IMR-90 (cell line): ENCODE measurements at regions not wholly inside any gene's neighbourhood (a gene's known extent, or its start where the extent isn't known, plus 50 kb on each side); places are given as distances from the start of the nearest gene placed in this dataset.

Source experiments
- ATAC-seq: fragments of 200-7000 bp; cut with Tn5 transposase; 2 replicates; pipeline ENCODE4 v1.9.1; 2020; ENCODE audit warnings: low read depth, mild to moderate bottlenecking, moderate library complexity
- BruUV-seq: library from RNA; stranded (reverse); fragments of 400-500 nt; replicated peaks from 2 replicates; lab custom pipeline; 2021; lab: Mats Ljungman, UMichigan
- CTCF ChIA-PET: fragments of 300-600 bp; formaldehyde crosslinking; extraction: SDS; loops from one replicate; lab custom pipeline; 2021; ENCODE audit warnings: antibody characterized with exemption; lab: Yijun Ruan, JAX
- POLR2A ChIA-PET: fragments of 300-600 bp; sonication (Branson Sonifier 250); formaldehyde crosslinking; loops from one replicate; lab custom pipeline; 2022; ENCODE audit warnings: antibody characterized with exemption; ENCODE audit not compliant: unreplicated experiment; lab: Charles Lee
- DNase-seq: peaks from one replicate; pipeline ENCODE4 v3.0.0; 2013
- H2AFZ ChIP-seq: replicated peaks from 2 replicates; pipeline ENCODE3; 2013; ENCODE audit warnings: low read length, mild to moderate bottlenecking; ENCODE audit not compliant: poor library complexity
- H2AK5ac ChIP-seq: 2 replicates; pipeline ENCODE4 v1.6.1; 2013; ENCODE audit warnings: low read depth, low read length, inconsistent platforms
- H2AK9ac ChIP-seq: replicated peaks from 2 replicates; pipeline ENCODE3; 2013; ENCODE audit warnings: mild to moderate bottlenecking, low read depth, low read length, moderate library complexity; ENCODE audit not compliant: poor library complexity
- H2BK120ac ChIP-seq: 2 replicates; pipeline ENCODE4 v1.6.1; 2013; ENCODE audit warnings: low read depth, low read length, inconsistent platforms
- H2BK15ac ChIP-seq: 3 replicates; pipeline ENCODE4 v1.6.1; 2013; ENCODE audit warnings: low read depth, low read length, inconsistent platforms
- H2BK20ac ChIP-seq: 2 replicates; pipeline ENCODE4 v1.6.1; 2013; ENCODE audit warnings: low read depth, mild to moderate bottlenecking, inconsistent platforms, low read length, moderate library complexity
- H2BK5ac ChIP-seq: 2 replicates; pipeline ENCODE4 v1.6.1; 2013; ENCODE audit warnings: mild to moderate bottlenecking, low read depth, low read length, inconsistent platforms; ENCODE audit not compliant: poor library complexity, severe bottlenecking
- H3K14ac ChIP-seq: replicated peaks from 2 replicates; pipeline ENCODE4 v1.6.1; 2013; ENCODE audit warnings: low read depth, low read length, inconsistent platforms
- H3K18ac ChIP-seq: 2 replicates; pipeline ENCODE4 v1.6.1; 2013; ENCODE audit warnings: low read depth, low read length, control low read depth
- H3K23ac ChIP-seq: 2 replicates; pipeline ENCODE4 v1.6.1; 2013; ENCODE audit warnings: low read depth, low read length, inconsistent platforms
- H3K27ac ChIP-seq: 2 replicates; pipeline ENCODE4 v1.5.1; 2013; ENCODE audit warnings: mild to moderate bottlenecking, control low read depth, low read length; ENCODE audit not compliant: insufficient read depth
- H3K27me3 ChIP-seq: 2 replicates; pipeline ENCODE4 v1.6.1; 2013; ENCODE audit warnings: low read length; ENCODE audit not compliant: control insufficient read depth, insufficient read depth
- H3K36me3 ChIP-seq: 2 replicates; pipeline ENCODE4 v1.6.1; 2013; ENCODE audit warnings: low read length, mixed read lengths; ENCODE audit not compliant: control insufficient read depth, insufficient read depth
- H3K4ac ChIP-seq: 2 replicates; pipeline ENCODE4 v1.6.1; 2013; ENCODE audit warnings: low read depth, low read length, inconsistent platforms
- H3K4me1 ChIP-seq: 2 replicates; pipeline ENCODE4 v1.6.1; 2013; ENCODE audit warnings: low read length, mixed read lengths; ENCODE audit not compliant: control insufficient read depth, insufficient read depth
- H3K4me2 ChIP-seq: 2 replicates; pipeline ENCODE4 v1.6.1; 2013; ENCODE audit warnings: low read depth, mild to moderate bottlenecking, control low read depth, low read length, moderate library complexity
- H3K4me3 ChIP-seq: 2 replicates; pipeline ENCODE4 v1.5.1; 2013; ENCODE audit warnings: low read depth, mild to moderate bottlenecking, control low read depth, low read length, moderate library complexity; ENCODE audit not compliant: insufficient read depth
- H3K56ac ChIP-seq: 2 replicates; pipeline ENCODE4 v1.6.1; 2013; ENCODE audit warnings: low read length, inconsistent platforms; ENCODE audit not compliant: insufficient read depth; ENCODE audit errors: extremely low read depth
- H3K79me1 ChIP-seq, 2 experiments: 2 replicates each; pipeline ENCODE4 v1.6.1; 2013; ENCODE audit warnings: low read length in 2 of 2, inconsistent platforms in 1 of 2, low read depth in 1 of 2
- H3K9ac ChIP-seq: 2 replicates; pipeline ENCODE4 v1.6.1; 2013; ENCODE audit warnings: low read depth, low read length, control low read depth
- H3K9me1 ChIP-seq: 2 replicates; pipeline ENCODE4 v1.6.1; 2013; ENCODE audit warnings: low read length, inconsistent platforms; ENCODE audit not compliant: insufficient read depth
- H3K9me3 ChIP-seq: 2 replicates; pipeline ENCODE4 v1.6.1; 2013; ENCODE audit warnings: low read length; ENCODE audit not compliant: control insufficient read depth, insufficient read depth
- H4K20me1 ChIP-seq: 2 replicates; pipeline ENCODE4 v1.6.1; 2013; ENCODE audit warnings: low read length, inconsistent platforms; ENCODE audit not compliant: insufficient read depth
- H4K5ac ChIP-seq: 2 replicates; pipeline ENCODE4 v1.6.1; 2013; ENCODE audit warnings: mild to moderate bottlenecking, low read depth, low read length, control low read depth
- H4K8ac ChIP-seq, 2 experiments: 2 replicates each; pipeline ENCODE4 v1.6.1; 2013; ENCODE audit warnings: low read depth in 2 of 2, low read length in 2 of 2, control low read depth in 1 of 2, inconsistent platforms in 1 of 2
- H4K91ac ChIP-seq: 2 replicates; pipeline ENCODE4 v1.6.1; 2013; ENCODE audit warnings: low read depth, low read length, inconsistent platforms; ENCODE audit not compliant: insufficient read depth
- BHLHE40 ChIP-seq: fragments of 150-350 bp; IDR thresholded peaks from 2 replicates; pipeline ENCODE4 v1.6.1; 2016; ENCODE audit warnings: mild to moderate bottlenecking, low read depth, low read length
- CEBPB ChIP-seq: IDR thresholded peaks from 2 replicates; pipeline ENCODE4 v1.6.1; 2012; ENCODE audit warnings: low read depth, low read length, improper control_type of control experiment
- CHD1 ChIP-seq: IDR thresholded peaks from 2 replicates; pipeline ENCODE4 v1.6.1; 2012; ENCODE audit warnings: low read depth, low read length, improper control_type of control experiment
- CTCF ChIP-seq: conservative IDR thresholded peaks from 2 replicates; pipeline ENCODE4 v1.5.1; 2012; ENCODE audit warnings: mild to moderate bottlenecking, low read depth, low read length, improper control_type of control experiment
- ELK1 ChIP-seq: fragments of 150-350 bp; IDR thresholded peaks from 2 replicates; pipeline ENCODE4 v1.6.1; 2016; ENCODE audit warnings: low read depth, mild to moderate bottlenecking, low read length, moderate library complexity, borderline replicate concordance
- FOS ChIP-seq: fragments of 150-350 bp; IDR thresholded peaks from 2 replicates; pipeline ENCODE4 v1.6.1; 2016; ENCODE audit warnings: low read depth, low read length
- MAFK ChIP-seq: IDR thresholded peaks from 2 replicates; pipeline ENCODE4 v1.6.1; 2012; ENCODE audit warnings: low read depth, low read length, improper control_type of control experiment
- MAZ ChIP-seq: IDR thresholded peaks from 2 replicates; pipeline ENCODE4 v1.6.1; 2012; ENCODE audit warnings: low read depth, mild to moderate bottlenecking, low read length, improper control_type of control experiment, moderate library complexity, borderline replicate concordance
- MXI1 ChIP-seq: IDR thresholded peaks from 2 replicates; pipeline ENCODE4 v1.6.1; 2012; ENCODE audit warnings: low read depth, mild to moderate bottlenecking, low read length, moderate library complexity, borderline replicate concordance
- NFE2L2 ChIP-seq: fragments of 150-350 bp; IDR thresholded peaks from 2 replicates; pipeline ENCODE4 v1.6.1; 2016; ENCODE audit warnings: low read depth, mild to moderate bottlenecking, low read length
- POLR2A ChIP-seq: IDR thresholded peaks from 2 replicates; pipeline ENCODE4 v1.6.1; 2012; ENCODE audit warnings: mild to moderate bottlenecking, low read depth, low read length
- RAD21 ChIP-seq: IDR thresholded peaks from 2 replicates; pipeline ENCODE4 v1.6.1; 2012; ENCODE audit warnings: low read length, improper control_type of control experiment
- RCOR1 ChIP-seq: IDR thresholded peaks from 2 replicates; pipeline ENCODE4 v1.6.1; 2012; ENCODE audit warnings: mild to moderate bottlenecking, low read length, improper control_type of control experiment; ENCODE audit not compliant: insufficient replicate concordance
- RFX5 ChIP-seq: IDR thresholded peaks from 2 replicates; pipeline ENCODE4 v1.8.0; 2012; ENCODE audit warnings: low read depth, mild to moderate bottlenecking, low read length, moderate library complexity
- SMC3 ChIP-seq: fragments of 150-350 bp; IDR thresholded peaks from 2 replicates; pipeline ENCODE4 v1.6.1; 2016; ENCODE audit warnings: low read depth, mild to moderate bottlenecking, antibody characterized with exemption, low read length, moderate library complexity
- USF2 ChIP-seq: fragments of 150-350 bp; IDR thresholded peaks from 2 replicates; pipeline ENCODE4 v1.6.1; 2017; ENCODE audit warnings: mild to moderate bottlenecking, antibody characterized with exemption, low read length, low read depth
- WGBS, 2 experiments: methylation state at CpG; one replicate each; pipeline versions ENCODE4 v1.1.5 to v1.1.7; 2013; ENCODE audit warnings: missing lambda C conversion rate in 2 of 2; ENCODE audit not compliant: insufficient read length in 1 of 2; ENCODE audit errors: extremely low coverage in 2 of 2; 5-methylcytosine and 5-hydroxymethylcytosine counted together
- dilution Hi-C: fragments of 300-500 bp; cut with HindIII; formaldehyde crosslinking; loops from one replicate; pipeline ENCODE4 v1.14.3; 2018; ENCODE audit warnings: low sequenced_read_pairs; ENCODE audit not compliant: unreplicated experiment
- in situ Hi-C: fragments of 300-500 bp; cut with MboI; formaldehyde crosslinking; loops from 3 replicates; pipeline ENCODE4 v1.14.3; 2019; ENCODE audit warnings: low sequenced_read_pairs, inconsistent platforms, mixed read lengths
- intact Hi-C: fragments of 100-400 bp; cut with micrococcal nuclease; formaldehyde crosslinking; loops from 2 replicates; pipeline ENCODE4 v1.10.0; 2022

GRCh38 chr7:88357294-88357693 lies 50.6 kb upstream of the STEAP4 start:
- no peak overlapping the region for H4K5ac ChIP-seq
- no peaks in the 10 kb centered on the region for H3K4me1 ChIP-seq
- ATAC-seq, result no peak
- no peak overlapping the region for H2BK20ac ChIP-seq
- no peak overlapping the region for H2BK15ac ChIP-seq
- H3K14ac ChIP-seq, result no peak overlapping the region
- H3K4ac ChIP-seq, result no peak overlapping the region
- H3K79me1 ChIP-seq, result no peaks in the 10 kb centered on the region
- no TSS peak for BruUV-seq
- H3K56ac ChIP-seq, result no peak overlapping the region
- no peak overlapping the region for H2AFZ ChIP-seq
- DNase-seq, result no peak
- ChIA-PET CTCF (no interaction called here), POLR2A (no interaction called here)
- H3K36me3 ChIP-seq, result no peaks in the 10 kb centered on the region
- no peaks in the 10 kb centered on the region for H4K20me1 ChIP-seq
- H2BK5ac ChIP-seq, result no peak overlapping the region
- no peaks in the 10 kb centered on the region for H3K9me3 ChIP-seq
- H3K27me3 ChIP-seq, result no peaks in the 10 kb centered on the region
- H2AK9ac ChIP-seq, result no peak overlapping the region
- intact Hi-C loops (no loop called here), in situ Hi-C loops (no loop called here), dilution Hi-C loops (no loop called here)
- no peak overlapping the region for H4K8ac ChIP-seq
- H3K9ac ChIP-seq, result no peak overlapping the region
- H3K9me1 ChIP-seq, result no peaks in the 10 kb centered on the region
- H3K18ac ChIP-seq, result no peak overlapping the region
- no peak overlapping the region for H3K4me2 ChIP-seq
- no peak overlapping the region for H2AK5ac ChIP-seq
- H3K27ac ChIP-seq, result no peak overlapping the region
- TF ChIP-seq RFX5 (no peak), POLR2A (no peak), SMC3 (no peak), MAZ (no peak), RCOR1 (no peak), MXI1 (no peak), CHD1 (no peak), BHLHE40 (no peak), FOS (no peak), CTCF (no peak), ELK1 (no peak), NFE2L2 (no peak), CEBPB (no peak), RAD21 (no peak), USF2 (no peak), MAFK (no peak)
- H2BK120ac ChIP-seq, result no peak overlapping the region
- no CpG with 5 or more reads among the region's 1 CpG for WGBS, 2 experiments
- H3K23ac ChIP-seq, result no peak overlapping the region
- no peak overlapping the region for H3K4me3 ChIP-seq
- no peak overlapping the region for H4K91ac ChIP-seq
